Panc1 (cell line): ENCODE measurements at regions not wholly inside any gene's neighbourhood (a gene's known extent, or its start where the extent isn't known, plus 50 kb on each side); places are given as distances from the start of the nearest gene placed in this dataset.

Experiments used
- POLR2AphosphoS5 ChIP-seq: IDR thresholded peaks from 2 replicates; pipeline ENCODE4 v1.6.1; 2012; ENCODE audit warnings: mild to moderate bottlenecking, low read depth, low read length, moderate library complexity
- SIN3A ChIP-seq: IDR thresholded peaks from 2 replicates; pipeline ENCODE4 v1.6.1; 2012; ENCODE audit warnings: low read depth, mild to moderate bottlenecking, low read length, moderate library complexity, borderline replicate concordance; ENCODE audit not compliant: insufficient read depth
- TCF7L2 ChIP-seq: IDR thresholded peaks from 2 replicates; pipeline ENCODE4 v1.6.1; 2011; ENCODE audit warnings: mild to moderate bottlenecking, low read depth, low read length, inconsistent platforms
- TF ChIP-seq, protein P1 (sequence below), 2 experiments: IDR thresholded peaks; 2 replicates each; pipeline ENCODE4 v1.6.1; 2011 to 2012; ENCODE audit warnings: low read depth in 2 of 2, control low read depth in 1 of 2, low read length in 1 of 2, mild to moderate bottlenecking in 1 of 2, moderate library complexity in 1 of 2; ENCODE audit not compliant: insufficient read depth in 1 of 2
- TF ChIP-seq, protein P2 (sequence below): fragments of 450-650 bp; IDR thresholded peaks from 2 replicates; pipeline ENCODE4 v1.5.1; 2017; ENCODE audit warnings: mild to moderate bottlenecking

DNA sequence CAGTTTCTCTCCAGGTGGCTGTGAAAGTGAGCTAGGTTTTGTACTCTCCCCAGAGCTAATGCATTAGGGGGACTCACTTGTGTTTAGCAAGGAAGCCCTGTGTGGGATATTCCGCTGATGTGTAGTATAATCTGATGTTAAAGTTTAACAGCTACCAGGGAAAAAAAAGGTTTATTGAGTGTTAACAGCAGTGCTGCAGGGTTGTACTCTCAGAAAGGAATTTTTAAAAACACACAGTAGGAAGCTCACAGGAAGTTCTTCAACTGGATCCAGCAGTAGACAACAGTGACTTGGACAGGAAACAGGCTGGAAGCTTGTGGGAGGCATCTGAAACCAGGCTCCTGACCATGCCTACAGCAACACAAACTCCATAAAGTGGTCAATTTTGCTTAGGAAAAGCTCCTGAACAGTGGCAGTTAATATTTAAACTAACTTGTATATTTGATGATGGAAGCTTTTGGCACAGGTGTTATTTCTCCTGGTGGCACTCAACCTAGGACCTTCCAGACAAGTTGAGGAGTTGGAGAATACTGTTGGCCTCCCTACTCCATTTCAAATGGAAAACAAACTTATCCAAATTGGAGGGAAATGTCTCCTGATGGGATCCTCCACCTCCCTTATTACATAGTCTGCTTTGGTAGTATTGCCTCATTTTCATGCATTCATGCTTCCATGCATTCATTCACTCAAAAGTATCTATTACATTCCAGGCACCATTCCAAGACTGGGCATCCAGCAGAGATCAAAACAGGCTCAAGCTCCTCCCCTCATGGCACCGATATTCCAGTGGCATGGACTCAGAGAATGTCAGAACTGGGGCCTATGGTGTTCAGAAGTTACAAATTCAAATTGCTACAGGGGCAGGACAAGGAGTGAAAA is 54.7 kb downstream of the FOXD1 start:
- TF ChIP-seq, protein P1, sequence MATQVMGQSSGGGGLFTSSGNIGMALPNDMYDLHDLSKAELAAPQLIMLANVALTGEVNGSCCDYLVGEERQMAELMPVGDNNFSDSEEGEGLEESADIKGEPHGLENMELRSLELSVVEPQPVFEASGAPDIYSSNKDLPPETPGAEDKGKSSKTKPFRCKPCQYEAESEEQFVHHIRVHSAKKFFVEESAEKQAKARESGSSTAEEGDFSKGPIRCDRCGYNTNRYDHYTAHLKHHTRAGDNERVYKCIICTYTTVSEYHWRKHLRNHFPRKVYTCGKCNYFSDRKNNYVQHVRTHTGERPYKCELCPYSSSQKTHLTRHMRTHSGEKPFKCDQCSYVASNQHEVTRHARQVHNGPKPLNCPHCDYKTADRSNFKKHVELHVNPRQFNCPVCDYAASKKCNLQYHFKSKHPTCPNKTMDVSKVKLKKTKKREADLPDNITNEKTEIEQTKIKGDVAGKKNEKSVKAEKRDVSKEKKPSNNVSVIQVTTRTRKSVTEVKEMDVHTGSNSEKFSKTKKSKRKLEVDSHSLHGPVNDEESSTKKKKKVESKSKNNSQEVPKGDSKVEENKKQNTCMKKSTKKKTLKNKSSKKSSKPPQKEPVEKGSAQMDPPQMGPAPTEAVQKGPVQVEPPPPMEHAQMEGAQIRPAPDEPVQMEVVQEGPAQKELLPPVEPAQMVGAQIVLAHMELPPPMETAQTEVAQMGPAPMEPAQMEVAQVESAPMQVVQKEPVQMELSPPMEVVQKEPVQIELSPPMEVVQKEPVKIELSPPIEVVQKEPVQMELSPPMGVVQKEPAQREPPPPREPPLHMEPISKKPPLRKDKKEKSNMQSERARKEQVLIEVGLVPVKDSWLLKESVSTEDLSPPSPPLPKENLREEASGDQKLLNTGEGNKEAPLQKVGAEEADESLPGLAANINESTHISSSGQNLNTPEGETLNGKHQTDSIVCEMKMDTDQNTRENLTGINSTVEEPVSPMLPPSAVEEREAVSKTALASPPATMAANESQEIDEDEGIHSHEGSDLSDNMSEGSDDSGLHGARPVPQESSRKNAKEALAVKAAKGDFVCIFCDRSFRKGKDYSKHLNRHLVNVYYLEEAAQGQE (IDR thresholded peaks at IDR 0.05; ENCODE audit: insufficient read depth in 1 of 2, low read depth in 2 of 2, low read length in 1 of 2), result no peak
- TF ChIP-seq POLR2AphosphoS5, result no peak
- TF ChIP-seq, protein P2, sequence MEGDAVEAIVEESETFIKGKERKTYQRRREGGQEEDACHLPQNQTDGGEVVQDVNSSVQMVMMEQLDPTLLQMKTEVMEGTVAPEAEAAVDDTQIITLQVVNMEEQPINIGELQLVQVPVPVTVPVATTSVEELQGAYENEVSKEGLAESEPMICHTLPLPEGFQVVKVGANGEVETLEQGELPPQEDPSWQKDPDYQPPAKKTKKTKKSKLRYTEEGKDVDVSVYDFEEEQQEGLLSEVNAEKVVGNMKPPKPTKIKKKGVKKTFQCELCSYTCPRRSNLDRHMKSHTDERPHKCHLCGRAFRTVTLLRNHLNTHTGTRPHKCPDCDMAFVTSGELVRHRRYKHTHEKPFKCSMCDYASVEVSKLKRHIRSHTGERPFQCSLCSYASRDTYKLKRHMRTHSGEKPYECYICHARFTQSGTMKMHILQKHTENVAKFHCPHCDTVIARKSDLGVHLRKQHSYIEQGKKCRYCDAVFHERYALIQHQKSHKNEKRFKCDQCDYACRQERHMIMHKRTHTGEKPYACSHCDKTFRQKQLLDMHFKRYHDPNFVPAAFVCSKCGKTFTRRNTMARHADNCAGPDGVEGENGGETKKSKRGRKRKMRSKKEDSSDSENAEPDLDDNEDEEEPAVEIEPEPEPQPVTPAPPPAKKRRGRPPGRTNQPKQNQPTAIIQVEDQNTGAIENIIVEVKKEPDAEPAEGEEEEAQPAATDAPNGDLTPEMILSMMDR, result no peak
- no peak for TF ChIP-seq SIN3A
- TF ChIP-seq TCF7L2, result no peak
